HL-60 (cell line): ENCODE measurements at regions not wholly inside any gene's neighbourhood (a gene's known extent, or its start where the extent isn't known, plus 50 kb on each side); places are given as distances from the start of the nearest gene placed in this dataset.

ENCODE experiments used
- GABPA ChIP-seq: IDR thresholded peaks from 2 replicates; pipeline ENCODE4 v1.6.1; 2012; ENCODE audit warnings: low read depth
- POLR2AphosphoS5 ChIP-seq: IDR thresholded peaks from 2 replicates; pipeline ENCODE4 v1.6.1; 2012; ENCODE audit warnings: low read depth
- SPI1 ChIP-seq: IDR thresholded peaks from 2 replicates; pipeline ENCODE4 v1.6.1; 2012; ENCODE audit warnings: low read depth, mild to moderate bottlenecking, borderline replicate concordance
- TF ChIP-seq, protein P1 (sequence below): IDR thresholded peaks from one replicate; pipeline ENCODE4 v1.5.1; 2011; ENCODE audit warnings: low read length, control low read depth, inconsistent platforms; ENCODE audit not compliant: insufficient read depth
- TF ChIP-seq, protein P2 (sequence below): IDR thresholded peaks from 2 replicates; pipeline ENCODE4 v1.6.1; 2012; ENCODE audit warnings: low read depth; ENCODE audit not compliant: insufficient replicate concordance

DNA sequence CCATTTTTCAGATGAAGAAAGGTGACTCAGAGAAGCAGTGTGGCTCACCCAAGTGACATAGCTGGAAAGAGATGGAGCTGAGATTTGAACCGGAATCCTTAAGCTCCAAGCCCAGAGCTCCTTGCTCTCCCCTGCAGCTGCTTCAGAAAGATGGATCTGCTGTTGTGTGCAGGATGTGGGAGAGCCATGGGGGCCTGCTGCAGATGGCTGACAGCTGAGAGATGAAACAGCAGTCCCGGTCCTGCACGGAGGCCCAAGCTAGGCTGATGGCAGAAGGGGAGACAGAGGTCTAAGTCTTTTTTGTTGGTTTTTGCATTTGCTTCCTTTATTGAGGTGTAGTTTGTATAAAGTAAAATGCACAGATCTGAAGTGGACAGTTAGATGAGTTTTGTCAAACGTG lies 69.8 kb upstream of the FOXP4 start:
- TF ChIP-seq, protein P1, sequence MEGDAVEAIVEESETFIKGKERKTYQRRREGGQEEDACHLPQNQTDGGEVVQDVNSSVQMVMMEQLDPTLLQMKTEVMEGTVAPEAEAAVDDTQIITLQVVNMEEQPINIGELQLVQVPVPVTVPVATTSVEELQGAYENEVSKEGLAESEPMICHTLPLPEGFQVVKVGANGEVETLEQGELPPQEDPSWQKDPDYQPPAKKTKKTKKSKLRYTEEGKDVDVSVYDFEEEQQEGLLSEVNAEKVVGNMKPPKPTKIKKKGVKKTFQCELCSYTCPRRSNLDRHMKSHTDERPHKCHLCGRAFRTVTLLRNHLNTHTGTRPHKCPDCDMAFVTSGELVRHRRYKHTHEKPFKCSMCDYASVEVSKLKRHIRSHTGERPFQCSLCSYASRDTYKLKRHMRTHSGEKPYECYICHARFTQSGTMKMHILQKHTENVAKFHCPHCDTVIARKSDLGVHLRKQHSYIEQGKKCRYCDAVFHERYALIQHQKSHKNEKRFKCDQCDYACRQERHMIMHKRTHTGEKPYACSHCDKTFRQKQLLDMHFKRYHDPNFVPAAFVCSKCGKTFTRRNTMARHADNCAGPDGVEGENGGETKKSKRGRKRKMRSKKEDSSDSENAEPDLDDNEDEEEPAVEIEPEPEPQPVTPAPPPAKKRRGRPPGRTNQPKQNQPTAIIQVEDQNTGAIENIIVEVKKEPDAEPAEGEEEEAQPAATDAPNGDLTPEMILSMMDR = no peak
- TF ChIP-seq POLR2AphosphoS5 = no peak
- no peak for TF ChIP-seq SPI1
- TF ChIP-seq GABPA = no peak
- TF ChIP-seq, protein P2, sequence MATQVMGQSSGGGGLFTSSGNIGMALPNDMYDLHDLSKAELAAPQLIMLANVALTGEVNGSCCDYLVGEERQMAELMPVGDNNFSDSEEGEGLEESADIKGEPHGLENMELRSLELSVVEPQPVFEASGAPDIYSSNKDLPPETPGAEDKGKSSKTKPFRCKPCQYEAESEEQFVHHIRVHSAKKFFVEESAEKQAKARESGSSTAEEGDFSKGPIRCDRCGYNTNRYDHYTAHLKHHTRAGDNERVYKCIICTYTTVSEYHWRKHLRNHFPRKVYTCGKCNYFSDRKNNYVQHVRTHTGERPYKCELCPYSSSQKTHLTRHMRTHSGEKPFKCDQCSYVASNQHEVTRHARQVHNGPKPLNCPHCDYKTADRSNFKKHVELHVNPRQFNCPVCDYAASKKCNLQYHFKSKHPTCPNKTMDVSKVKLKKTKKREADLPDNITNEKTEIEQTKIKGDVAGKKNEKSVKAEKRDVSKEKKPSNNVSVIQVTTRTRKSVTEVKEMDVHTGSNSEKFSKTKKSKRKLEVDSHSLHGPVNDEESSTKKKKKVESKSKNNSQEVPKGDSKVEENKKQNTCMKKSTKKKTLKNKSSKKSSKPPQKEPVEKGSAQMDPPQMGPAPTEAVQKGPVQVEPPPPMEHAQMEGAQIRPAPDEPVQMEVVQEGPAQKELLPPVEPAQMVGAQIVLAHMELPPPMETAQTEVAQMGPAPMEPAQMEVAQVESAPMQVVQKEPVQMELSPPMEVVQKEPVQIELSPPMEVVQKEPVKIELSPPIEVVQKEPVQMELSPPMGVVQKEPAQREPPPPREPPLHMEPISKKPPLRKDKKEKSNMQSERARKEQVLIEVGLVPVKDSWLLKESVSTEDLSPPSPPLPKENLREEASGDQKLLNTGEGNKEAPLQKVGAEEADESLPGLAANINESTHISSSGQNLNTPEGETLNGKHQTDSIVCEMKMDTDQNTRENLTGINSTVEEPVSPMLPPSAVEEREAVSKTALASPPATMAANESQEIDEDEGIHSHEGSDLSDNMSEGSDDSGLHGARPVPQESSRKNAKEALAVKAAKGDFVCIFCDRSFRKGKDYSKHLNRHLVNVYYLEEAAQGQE = no peak
